Gastroesophageal sphincter (tissue), 3 donors: ENCODE measurements at regions not wholly inside any gene's neighbourhood (a gene's known extent, or its start where the extent isn't known, plus 50 kb on each side); places are given as distances from the start of the nearest gene placed in this dataset.

Experiments used
- CTCF ChIP-seq, 4 experiments: fragments of 200-600 bp in 2 of 4; fragments of 450-650 bp in 2 of 4; sonication (generic) in 1 of 4; IDR thresholded peaks; one replicate each; pipeline ENCODE4 v1.5.1; 2017 to 2019; ENCODE audit warnings: antibody characterized with exemption in 4 of 4, mild to moderate bottlenecking in 2 of 4, moderate library complexity in 2 of 4
- EP300 ChIP-seq: sonication (generic); formaldehyde crosslinking; IDR thresholded peaks from one replicate; pipeline ENCODE4 v1.6.1; 2017; ENCODE audit warnings: antibody characterized with exemption, mild to moderate bottlenecking
- POLR2A ChIP-seq, 2 donors: fragments of 450-650 bp; IDR thresholded peaks; one replicate each; pipeline ENCODE4 v1.6.1; 2017; ENCODE audit warnings: antibody characterized with exemption in 2 of 2, mild to moderate bottlenecking in 2 of 2, moderate library complexity in 1 of 2
- POLR2AphosphoS5 ChIP-seq: sonication (generic); formaldehyde crosslinking; IDR thresholded peaks from one replicate; pipeline ENCODE4 v1.6.1; 2017; ENCODE audit warnings: antibody characterized with exemption

- TF ChIP-seq CTCF (IDR thresholded peaks at IDR 0.05) (peak in 1 of 4 experiments; percentile 39), POLR2A (IDR thresholded peaks at IDR 0.05) (no peak), EP300 (no peak), POLR2AphosphoS5 (no peak)
Measured at GRCh38 chr4:100742045-100742444, 224.2 kb upstream of the EMCN start.
